ENCODE measurements at regions not wholly inside any gene's neighbourhood (a gene's known extent, or its start where the extent isn't known, plus 50 kb on each side); places are given as distances from the start of the nearest gene placed in this dataset.

DNA sequence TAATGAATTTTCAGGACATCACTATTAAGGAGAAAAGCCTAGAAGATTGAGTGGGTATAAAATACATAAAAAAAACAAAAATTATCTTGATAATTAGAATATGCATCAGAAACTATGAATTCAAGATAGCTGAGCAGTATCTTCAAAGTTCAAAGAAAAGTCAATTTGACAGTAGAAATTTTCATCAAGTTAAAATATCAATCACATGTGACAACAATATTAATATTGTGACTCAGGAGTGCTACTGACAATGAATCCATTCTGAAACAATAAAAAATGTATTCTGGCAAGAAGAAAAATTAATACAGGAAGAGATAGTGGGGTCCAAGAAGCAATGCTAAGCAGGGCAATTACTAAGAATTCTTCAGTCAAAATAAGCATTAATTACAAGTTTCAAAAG is 151.9 kb upstream of the GLRA2 start:
- DNase-seq (ENCODE audit: low spot score) (no peak), ATAC-seq (ENCODE audit: low FRiP score) (no peak)
- no peak for TF ChIP-seq CTCF (IDR thresholded peaks at IDR 0.05)

DNA sequence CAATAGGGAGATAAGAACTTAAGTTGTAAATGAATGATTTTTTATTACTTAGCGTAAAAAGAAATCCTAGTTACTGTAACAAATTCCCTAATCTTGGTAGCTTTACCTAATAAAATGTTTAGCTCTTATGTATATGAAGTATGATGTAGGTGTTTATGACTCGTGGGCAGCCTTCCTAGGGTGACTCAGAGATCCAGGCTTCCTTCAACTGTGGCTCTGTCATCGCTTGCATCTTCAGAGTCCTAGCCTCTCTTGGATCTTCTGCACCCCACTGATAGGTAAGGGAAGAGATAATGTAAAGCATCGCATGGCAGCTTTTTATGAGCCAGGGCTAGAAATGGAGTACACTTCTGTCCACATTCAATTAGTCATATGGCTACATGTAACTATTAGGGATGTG is 165.6 kb upstream of the GLRA2 start:
- no peak for TF ChIP-seq CTCF (IDR thresholded peaks at IDR 0.05)
- DNase-seq (ENCODE audit: low spot score) (no peak), ATAC-seq (ENCODE audit: low FRiP score) (no peak)

DNA sequence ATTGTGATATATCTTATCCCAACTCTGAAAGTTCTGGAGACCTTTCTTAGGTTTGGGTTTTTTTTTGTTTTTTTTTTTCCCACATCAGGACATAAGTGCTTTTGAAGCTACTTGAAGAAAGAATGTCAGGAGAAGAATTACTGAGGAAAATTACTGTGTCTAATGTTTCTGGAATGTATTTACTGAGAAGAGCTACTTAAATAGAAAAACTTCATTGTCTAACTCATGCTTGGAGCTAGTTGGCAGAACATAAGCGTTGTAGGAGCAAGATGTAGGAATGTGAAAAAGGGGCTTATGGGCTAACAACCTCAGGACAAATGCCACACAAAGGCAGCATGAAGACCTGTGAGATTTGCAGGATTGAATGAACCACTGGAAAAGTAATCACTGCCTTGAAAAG is 166.6 kb upstream of the GLRA2 start:
- TF ChIP-seq CTCF (IDR thresholded peaks at IDR 0.05) = no peak
- ATAC-seq (ENCODE audit: low FRiP score) = no peak

DNA sequence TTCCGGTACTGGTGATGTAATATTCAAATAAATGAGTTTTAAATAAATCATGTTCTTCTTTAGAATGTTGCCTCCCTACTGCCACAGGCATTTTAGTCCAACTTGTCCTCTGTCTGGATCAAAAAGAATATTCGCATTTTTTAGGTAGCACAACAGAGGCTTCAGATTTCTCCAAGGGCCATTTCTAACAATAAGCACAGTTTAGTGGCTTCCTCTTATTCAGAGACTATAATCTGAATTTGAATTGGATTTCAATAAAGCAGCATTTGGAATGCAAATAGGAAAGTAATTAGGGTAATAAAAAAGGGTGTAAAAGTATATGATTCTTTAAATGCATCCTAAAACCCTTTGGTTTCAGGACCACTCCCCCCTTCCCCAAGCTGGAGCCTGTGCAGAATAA is 167.9 kb upstream of the GLRA2 start:
- DNase-seq (ENCODE audit: low spot score) (no peak), ATAC-seq (ENCODE audit: low FRiP score) (no peak)
- TF ChIP-seq CTCF (IDR thresholded peaks at IDR 0.05) = no peak

More for the DNA sequence above, 166.6 kb upstream of the GLRA2 start:
- DNase-seq (ENCODE audit: low spot score) = no peak

GRCh38 chrX:14359727-14360126 is 169.6 kb upstream of the GLRA2 start:
- no peak for DNase-seq (ENCODE audit: low spot score)
- ATAC-seq (ENCODE audit: low FRiP score) = no peak
- no peak for TF ChIP-seq CTCF (IDR thresholded peaks at IDR 0.05)

DNA sequence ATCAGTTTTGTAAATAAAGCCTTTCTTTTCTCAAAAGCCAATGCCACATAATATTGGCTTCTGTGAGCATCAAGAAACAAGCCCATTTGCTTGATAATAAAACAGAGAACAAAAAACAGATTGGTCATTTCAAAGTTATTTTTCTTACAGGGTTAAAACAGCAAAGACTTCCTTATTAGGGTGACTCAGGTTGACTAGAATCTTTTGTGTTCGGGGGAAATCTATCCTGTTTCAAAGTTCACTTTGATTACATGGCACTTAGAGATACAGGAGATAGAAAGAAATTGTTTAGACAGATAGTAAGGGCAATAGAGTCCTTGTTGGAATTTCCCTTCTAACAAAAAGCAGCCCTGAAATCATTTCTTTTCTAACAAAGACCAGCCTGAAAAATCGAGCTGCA is 170.0 kb upstream of the GLRA2 start:
- DNase-seq (ENCODE audit: low spot score) (no peak), ATAC-seq (ENCODE audit: low FRiP score) (no peak)
- TF ChIP-seq CTCF (IDR thresholded peaks at IDR 0.05) = no peak

DNA sequence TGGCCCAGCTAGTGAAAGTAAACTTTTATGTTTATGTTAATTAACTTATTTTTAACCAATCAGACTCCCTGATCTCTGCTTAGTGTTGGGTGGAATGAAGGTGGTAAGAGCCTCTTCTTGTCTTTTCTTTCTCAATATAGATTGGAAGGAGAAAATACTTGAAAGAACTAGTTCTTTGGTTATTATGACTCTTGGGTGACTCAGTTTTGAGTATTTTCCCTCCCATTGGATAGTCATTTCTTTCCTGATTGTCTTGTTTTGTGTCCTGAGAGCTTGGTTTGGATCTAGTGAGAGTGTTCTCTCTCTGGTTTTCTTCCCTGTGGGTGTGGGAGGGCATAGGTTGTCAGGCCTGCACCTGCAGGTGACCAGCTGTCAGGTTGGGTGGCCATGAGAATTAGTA is 172.0 kb upstream of the GLRA2 start:
- no peak for TF ChIP-seq CTCF (IDR thresholded peaks at IDR 0.05)
- ATAC-seq (ENCODE audit: low FRiP score) (no peak), DNase-seq (ENCODE audit: low spot score) (no peak)

Data from omental fat pad (tissue), 3 donors.